HG02763 (cell line): ENCODE measurements at regions not wholly inside any gene's neighbourhood (a gene's known extent, or its start where the extent isn't known, plus 50 kb on each side); places are given as distances from the start of the nearest gene placed in this dataset.
"Not testable (repeated sequence)": the region's sequence is repeated elsewhere in the genome, so short reads cannot be mapped to it uniquely, and the experiment has no call there.

Experiments used
- ATAC-seq: cut with Tn5 transposase; IDR thresholded peaks from one replicate; pipeline ENCODE4 v1.9.1; 2021; ENCODE audit warnings: mild to moderate bottlenecking, moderate library complexity; ENCODE audit not compliant: unreplicated experiment

GRCh38 chr4:127448986-127449385 lies 183.8 kb upstream of the INTU start:
- no peak for ATAC-seq

GRCh38 chr4:127449449-127449848 lies 183.3 kb upstream of the INTU start:
- no peak for ATAC-seq

- no peak for ATAC-seq
Measured at GRCh38 chr4:127450276-127450675, 182.5 kb upstream of the INTU start.

- ATAC-seq, result no peak
Measured at GRCh38 chr4:127463883-127464282, 168.9 kb upstream of the INTU start.

GRCh38 chr4:127469542-127469941 lies 163.2 kb upstream of the INTU start:
- ATAC-seq, result no peak

- ATAC-seq, result no peak
Measured at GRCh38 chr4:127469959-127470809, 162.6 kb upstream of the INTU start.

- ATAC-seq, result not testable (repeated sequence)
Measured at GRCh38 chr4:127478271-127478670, 154.5 kb upstream of the INTU start.

- ATAC-seq, result no peak
Measured at GRCh38 chr4:127479031-127479622, 153.6 kb upstream of the INTU start.

- ATAC-seq, result no peak
Measured at GRCh38 chr4:127482049-127482448, 150.7 kb upstream of the INTU start.

- ATAC-seq, result no peak
Measured at GRCh38 chr4:127484117-127484516, 148.6 kb upstream of the INTU start.

- ATAC-seq, result no peak
Measured at GRCh38 chr4:127486248-127486647, 146.5 kb upstream of the INTU start.

GRCh38 chr4:127491571-127491970 lies 141.2 kb upstream of the INTU start:
- no peak for ATAC-seq

GRCh38 chr4:127496875-127497274 lies 135.9 kb upstream of the INTU start:
- not testable (repeated sequence) for ATAC-seq

- ATAC-seq, result no peak
Measured at GRCh38 chr4:127498366-127498765, 134.4 kb upstream of the INTU start.

GRCh38 chr4:127500242-127500641 lies 132.5 kb upstream of the INTU start:
- no peak for ATAC-seq

- no peak for ATAC-seq
Measured at GRCh38 chr4:127501103-127501502, 131.7 kb upstream of the INTU start.

GRCh38 chr4:127503111-127503510 lies 129.6 kb upstream of the INTU start:
- no peak for ATAC-seq

GRCh38 chr4:127505203-127505602 lies 127.6 kb upstream of the INTU start:
- ATAC-seq, result no peak

GRCh38 chr4:127506283-127506682 lies 126.5 kb upstream of the INTU start:
- no peak for ATAC-seq

- ATAC-seq, result no peak
Measured at GRCh38 chr4:127509155-127509554, 123.6 kb upstream of the INTU start.

- not testable (repeated sequence) for ATAC-seq
Measured at GRCh38 chr4:127512672-127513071, 120.1 kb upstream of the INTU start.

GRCh38 chr4:127515259-127515658 lies 117.5 kb upstream of the INTU start:
- ATAC-seq, result not testable (repeated sequence)
